Activated B cell treated with CpG ODN at 0.5 μM for 24 hours (primary cell): ENCODE measurements at regions not wholly inside any gene's neighbourhood (a gene's known extent, or its start where the extent isn't known, plus 50 kb on each side); places are given as distances from the start of the nearest gene placed in this dataset.

Source experiments
- ATAC-seq: fragments of 200-7000 bp; cut with Tn5 transposase; one replicate; pipeline ENCODE4 v1.10.0; 2021; ENCODE audit warnings: low read depth, mild to moderate bottlenecking, moderate library complexity
- CTCF ChIA-PET: fragments of 350-600 bp; sonication (Branson Sonifier 250); formaldehyde crosslinking; loops from one replicate; lab custom pipeline; 2021; ENCODE audit warnings: antibody characterized with exemption; lab: Charles Lee
- POLR2A ChIA-PET: fragments of 350-600 bp; sonication (Branson Sonifier 250); formaldehyde crosslinking; loops from one replicate; lab custom pipeline; 2021; ENCODE audit warnings: antibody characterized with exemption; lab: Charles Lee
- DNase-seq: peaks from one replicate; pipeline ENCODE4 v3.0.0; 2022
- H3K27ac Mint-ChIP-seq: one replicate; pipeline ENCODE4 v1.8.0; 2020; ENCODE audit warnings: mixed read lengths
- H3K27me3 Mint-ChIP-seq: one replicate; pipeline ENCODE4 v1.8.0; 2021; ENCODE audit warnings: mixed read lengths
- H3K36me3 Mint-ChIP-seq: one replicate; pipeline ENCODE4 v1.8.0; 2021; ENCODE audit warnings: low read depth, mixed read lengths
- H3K4me1 Mint-ChIP-seq: one replicate; pipeline ENCODE4 v1.8.0; 2021; ENCODE audit warnings: mixed read lengths
- H3K4me3 Mint-ChIP-seq: one replicate; pipeline ENCODE4 v1.8.0; 2020; ENCODE audit warnings: mild to moderate bottlenecking, mixed read lengths
- H3K9me3 Mint-ChIP-seq: one replicate; pipeline ENCODE4 v1.8.0; 2020; ENCODE audit warnings: mixed read lengths
- intact Hi-C: fragments of 100-400 bp; cut with micrococcal nuclease; formaldehyde crosslinking; loops from one replicate; pipeline ENCODE4 v1.15.1; 2024
- TF ChIP-seq, protein P1 (sequence below): fragments of 200-600 bp; IDR thresholded peaks from one replicate; pipeline ENCODE4 v1.8.0; 2022; ENCODE audit warnings: antibody characterized with exemption, mild to moderate bottlenecking

DNA sequence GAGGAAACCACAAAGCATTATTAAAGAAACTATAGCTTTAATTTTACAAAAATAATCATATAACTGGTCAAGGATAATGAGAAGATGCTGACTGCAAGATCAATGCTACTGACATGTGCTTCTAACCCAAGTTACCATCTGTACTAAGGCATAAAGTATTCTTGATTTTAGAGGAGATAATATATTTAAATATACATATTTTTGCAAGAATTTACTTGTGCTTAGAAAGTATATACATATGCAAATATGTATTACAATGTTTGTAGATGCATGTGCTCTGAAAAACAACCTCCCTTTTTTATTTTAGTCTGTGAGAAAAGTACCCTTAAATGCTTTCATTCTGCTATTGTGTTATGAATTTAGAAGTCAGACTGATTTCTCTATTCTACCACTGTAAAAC, 740.7 kb upstream of the SLIT2 start:
- no peaks in the 10 kb centered on the region for H3K4me1 Mint-ChIP-seq
- H3K27me3 Mint-ChIP-seq: no peaks in the 10 kb centered on the region
- no peak overlapping the region for H3K4me3 Mint-ChIP-seq
- no peak for DNase-seq
- H3K9me3 Mint-ChIP-seq: peaks cover 4% of the 10 kb centered on the region
- TF ChIP-seq, protein P1, sequence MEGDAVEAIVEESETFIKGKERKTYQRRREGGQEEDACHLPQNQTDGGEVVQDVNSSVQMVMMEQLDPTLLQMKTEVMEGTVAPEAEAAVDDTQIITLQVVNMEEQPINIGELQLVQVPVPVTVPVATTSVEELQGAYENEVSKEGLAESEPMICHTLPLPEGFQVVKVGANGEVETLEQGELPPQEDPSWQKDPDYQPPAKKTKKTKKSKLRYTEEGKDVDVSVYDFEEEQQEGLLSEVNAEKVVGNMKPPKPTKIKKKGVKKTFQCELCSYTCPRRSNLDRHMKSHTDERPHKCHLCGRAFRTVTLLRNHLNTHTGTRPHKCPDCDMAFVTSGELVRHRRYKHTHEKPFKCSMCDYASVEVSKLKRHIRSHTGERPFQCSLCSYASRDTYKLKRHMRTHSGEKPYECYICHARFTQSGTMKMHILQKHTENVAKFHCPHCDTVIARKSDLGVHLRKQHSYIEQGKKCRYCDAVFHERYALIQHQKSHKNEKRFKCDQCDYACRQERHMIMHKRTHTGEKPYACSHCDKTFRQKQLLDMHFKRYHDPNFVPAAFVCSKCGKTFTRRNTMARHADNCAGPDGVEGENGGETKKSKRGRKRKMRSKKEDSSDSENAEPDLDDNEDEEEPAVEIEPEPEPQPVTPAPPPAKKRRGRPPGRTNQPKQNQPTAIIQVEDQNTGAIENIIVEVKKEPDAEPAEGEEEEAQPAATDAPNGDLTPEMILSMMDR: no peak
- intact Hi-C loops: no loop called here
- no peaks in the 10 kb centered on the region for H3K36me3 Mint-ChIP-seq
- no peak overlapping the region for H3K27ac Mint-ChIP-seq
- ATAC-seq: no peak
- CTCF ChIA-PET: no interaction called here
- POLR2A ChIA-PET: no interaction called here

DNA sequence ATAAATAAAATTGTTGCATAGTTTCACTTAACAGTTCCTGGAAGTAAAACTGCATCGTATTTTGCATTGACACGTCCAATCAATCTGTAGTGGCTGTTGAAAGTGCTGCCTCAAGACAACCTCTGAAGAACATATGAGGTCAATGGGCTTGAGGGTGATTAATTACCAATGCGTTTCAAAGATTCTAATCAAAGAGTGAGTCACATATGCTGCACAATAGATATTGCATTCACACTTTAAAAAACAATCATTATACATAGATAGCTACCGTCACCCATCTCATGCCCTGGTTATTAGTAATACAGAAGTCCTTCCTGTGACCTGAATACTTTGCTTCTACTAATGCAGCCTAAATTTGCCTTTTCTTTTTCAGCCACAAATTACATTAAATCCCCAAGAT, 743.3 kb upstream of the SLIT2 start:
- Mint-ChIP-seq H3K27me3 (no peaks in the 10 kb centered on the region), H3K9me3 (peaks cover 4% of the 10 kb centered on the region), H3K27ac (no peak overlapping the region), H3K4me1 (no peaks in the 10 kb centered on the region), H3K4me3 (no peak overlapping the region), H3K36me3 (no peaks in the 10 kb centered on the region)
- ATAC-seq: no peak
- CTCF ChIA-PET: no interaction called here
- POLR2A ChIA-PET: no interaction called here
- TF ChIP-seq, protein P1: no peak
- DNase-seq: no peak
- intact Hi-C loops: no loop called here

DNA sequence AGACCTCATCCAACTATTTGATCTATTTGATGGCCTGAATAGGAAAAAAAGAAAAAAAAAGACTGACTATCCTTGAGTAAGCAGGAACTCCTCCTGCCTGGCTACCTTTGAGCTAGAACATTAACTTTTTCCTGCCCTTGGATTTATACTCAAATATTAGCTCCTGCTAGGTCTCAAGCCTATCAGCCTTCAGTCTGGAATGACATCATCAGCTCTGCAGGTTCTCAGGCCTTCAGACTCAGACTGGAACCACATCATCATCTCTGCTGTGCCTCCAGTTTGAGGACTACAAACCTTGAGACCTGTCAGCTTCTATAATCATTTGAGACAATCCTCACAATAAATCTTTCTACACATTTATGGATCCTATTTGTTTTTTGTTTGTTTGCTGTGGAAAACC, 754.0 kb upstream of the SLIT2 start:
- no peak overlapping the region for H3K27ac Mint-ChIP-seq
- POLR2A ChIA-PET: no interaction called here
- no peaks in the 10 kb centered on the region for H3K36me3 Mint-ChIP-seq
- no peak for ATAC-seq
- no peaks in the 10 kb centered on the region for H3K4me1 Mint-ChIP-seq
- DNase-seq: no peak
- no peaks in the 10 kb centered on the region for H3K27me3 Mint-ChIP-seq
- H3K4me3 Mint-ChIP-seq: no peak overlapping the region
- intact Hi-C loops: no loop called here
- CTCF ChIA-PET: no interaction called here
- peaks cover 2% of the 10 kb centered on the region for H3K9me3 Mint-ChIP-seq
- TF ChIP-seq, protein P1: no peak

DNA sequence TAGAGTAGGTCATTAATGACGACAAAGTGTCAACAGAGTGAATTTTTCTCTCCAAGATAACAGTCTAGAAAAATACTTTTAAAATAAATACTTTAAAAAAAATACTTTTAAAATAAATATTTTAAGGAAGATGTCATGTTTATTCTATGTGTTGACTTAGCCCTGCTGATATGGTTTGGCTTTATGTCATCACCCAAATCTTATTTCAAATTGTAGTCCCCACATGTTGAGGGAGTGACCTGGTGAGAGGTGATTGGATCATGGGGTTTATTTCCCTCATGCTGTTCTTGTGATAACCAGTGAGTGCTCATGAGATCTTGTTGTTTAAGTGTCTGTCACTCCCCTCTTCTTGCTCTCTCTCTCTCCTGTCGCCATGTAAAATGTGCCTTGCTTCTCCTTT, 754.9 kb upstream of the SLIT2 start:
- intact Hi-C loops: no loop called here
- POLR2A ChIA-PET: no interaction called here
- CTCF ChIA-PET: no interaction called here
- DNase-seq (no peak), ATAC-seq (no peak)
- H3K27me3 Mint-ChIP-seq: no peaks in the 10 kb centered on the region
- H3K9me3 Mint-ChIP-seq: peaks cover 2% of the 10 kb centered on the region
- no peaks in the 10 kb centered on the region for H3K36me3 Mint-ChIP-seq
- TF ChIP-seq, protein P1: no peak
- no peak overlapping the region for H3K27ac Mint-ChIP-seq
- H3K4me3 Mint-ChIP-seq: no peak overlapping the region
- no peaks in the 10 kb centered on the region for H3K4me1 Mint-ChIP-seq

DNA sequence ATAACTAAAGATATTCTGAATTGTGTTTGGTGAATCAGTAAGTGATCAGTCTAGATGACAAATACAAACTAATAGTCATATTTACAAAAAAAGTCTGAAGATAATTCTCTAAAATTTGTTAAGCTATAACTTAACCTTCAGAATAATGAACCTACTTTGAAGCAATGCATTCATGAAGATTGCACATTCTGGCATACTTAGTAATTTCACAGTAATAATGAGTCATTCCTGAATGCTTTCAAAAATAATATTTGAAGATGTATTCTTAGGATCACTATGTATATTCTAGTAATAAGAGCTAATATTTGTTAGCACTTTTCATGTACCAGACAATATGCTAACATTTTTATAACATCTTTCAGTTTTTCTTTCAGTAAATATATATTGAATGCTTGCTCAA, 756.7 kb upstream of the SLIT2 start:
- DNase-seq: no peak
- Mint-ChIP-seq H3K4me1 (no peaks in the 10 kb centered on the region), H3K36me3 (no peaks in the 10 kb centered on the region), H3K27ac (no peak overlapping the region), H3K27me3 (no peaks in the 10 kb centered on the region), H3K4me3 (no peak overlapping the region), H3K9me3 (peaks cover 2% of the 10 kb centered on the region)
- intact Hi-C loops: no loop called here
- ChIA-PET POLR2A (no interaction called here), CTCF (no interaction called here)
- TF ChIP-seq, protein P1: no peak
- no peak for ATAC-seq
